ENCODE measurements at regions not wholly inside any gene's neighbourhood (a gene's known extent, or its start where the extent isn't known, plus 50 kb on each side); places are given as distances from the start of the nearest gene placed in this dataset.
A peak's percentile ranks its signal among the peaks of the same experiment; 100 is the strongest.

DNA sequence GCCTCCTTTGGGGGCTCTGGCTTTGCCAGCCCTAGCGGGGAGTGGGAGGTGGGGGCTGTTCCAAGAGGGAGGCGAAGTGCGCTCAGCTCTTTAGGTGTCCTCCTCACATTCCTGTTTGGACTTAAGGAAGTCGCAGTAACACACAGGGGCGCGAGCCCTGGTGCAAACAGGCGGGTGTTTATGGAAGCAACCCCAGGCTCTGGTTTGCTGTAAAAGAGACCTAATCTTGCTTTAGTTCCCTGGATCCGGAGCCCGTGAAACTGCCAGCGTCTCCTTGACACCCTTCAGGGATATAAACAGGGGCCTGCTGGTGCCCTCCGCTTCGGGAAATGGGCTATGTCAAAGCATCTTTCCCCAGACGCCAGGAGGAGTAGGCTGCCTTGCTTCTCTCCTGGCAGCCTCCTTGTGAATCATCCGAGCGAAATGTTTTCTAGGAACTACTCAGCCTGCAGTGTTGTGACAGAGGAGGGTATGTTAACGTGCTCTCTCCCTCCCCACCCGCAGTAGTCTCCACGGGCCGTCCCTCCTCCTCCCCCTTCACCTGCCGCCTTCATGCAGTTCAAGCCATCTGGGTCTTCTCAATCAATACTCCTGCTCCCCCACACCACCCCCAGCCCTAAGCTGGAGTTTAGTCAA lies 168.0 kb upstream of the LRFN2 start:
- no peak overlapping the region for H3K27ac ChIP-seq (ENCODE audit: control insufficient read depth, insufficient read depth, low read length)
- no peaks in the 10 kb centered on the region for H3K9me3 ChIP-seq (ENCODE audit: control insufficient read depth, low read depth, low read length)
- H3K9ac ChIP-seq (ENCODE audit: control insufficient read depth, extremely low read depth, insufficient read depth, low read length): no peak overlapping the region
- H3K36me3 ChIP-seq (ENCODE audit: control insufficient read depth in 2 of 2, extremely low read depth in 1 of 2, insufficient read depth in 2 of 2, low read length in 2 of 2): no peaks in the 10 kb centered on the region
- H3K9me1 ChIP-seq (ENCODE audit: control insufficient read depth, extremely low read depth, insufficient read depth, low read length): no peaks in the 10 kb centered on the region
- dilution Hi-C loops (cut with MboI; ENCODE audit: extremely low pct_ligation_motif_present, low sequenced_read_pairs): no loop called here
- H2AFZ ChIP-seq (ENCODE audit: control insufficient read depth, low read length): no peak overlapping the region
- no peak for TF ChIP-seq EZH2 (IDR thresholded peaks at IDR 0.05; ENCODE audit: low read length)
- TF ChIP-seq, protein P1, sequence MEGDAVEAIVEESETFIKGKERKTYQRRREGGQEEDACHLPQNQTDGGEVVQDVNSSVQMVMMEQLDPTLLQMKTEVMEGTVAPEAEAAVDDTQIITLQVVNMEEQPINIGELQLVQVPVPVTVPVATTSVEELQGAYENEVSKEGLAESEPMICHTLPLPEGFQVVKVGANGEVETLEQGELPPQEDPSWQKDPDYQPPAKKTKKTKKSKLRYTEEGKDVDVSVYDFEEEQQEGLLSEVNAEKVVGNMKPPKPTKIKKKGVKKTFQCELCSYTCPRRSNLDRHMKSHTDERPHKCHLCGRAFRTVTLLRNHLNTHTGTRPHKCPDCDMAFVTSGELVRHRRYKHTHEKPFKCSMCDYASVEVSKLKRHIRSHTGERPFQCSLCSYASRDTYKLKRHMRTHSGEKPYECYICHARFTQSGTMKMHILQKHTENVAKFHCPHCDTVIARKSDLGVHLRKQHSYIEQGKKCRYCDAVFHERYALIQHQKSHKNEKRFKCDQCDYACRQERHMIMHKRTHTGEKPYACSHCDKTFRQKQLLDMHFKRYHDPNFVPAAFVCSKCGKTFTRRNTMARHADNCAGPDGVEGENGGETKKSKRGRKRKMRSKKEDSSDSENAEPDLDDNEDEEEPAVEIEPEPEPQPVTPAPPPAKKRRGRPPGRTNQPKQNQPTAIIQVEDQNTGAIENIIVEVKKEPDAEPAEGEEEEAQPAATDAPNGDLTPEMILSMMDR (optimal IDR thresholded peaks at IDR 0.05 in 1 of 3, IDR thresholded peaks at IDR 0.05 in 1 of 3, conservative IDR thresholded peaks at IDR 0.05 in 1 of 3; ENCODE audit: extremely low read depth in 1 of 3, insufficient read depth in 2 of 3, low read length in 3 of 3): no peak
- H3K4me3 ChIP-seq (ENCODE audit: control insufficient read depth in 2 of 3, extremely low read depth in 1 of 3, insufficient read depth in 2 of 3, low read depth in 1 of 3, low read length in 3 of 3): no peak overlapping the region
- H3K27me3 ChIP-seq (ENCODE audit: control insufficient read depth, extremely low read depth, insufficient read depth, low read length): peaks cover 53% of the 10 kb centered on the region
- no peak for FAIRE-seq
- no peaks in the 10 kb centered on the region for H3K79me2 ChIP-seq (ENCODE audit: control insufficient read depth, insufficient read depth, low read length)
- no peaks in the 10 kb centered on the region for H4K20me1 ChIP-seq (ENCODE audit: control insufficient read depth, extremely low read depth, insufficient read depth, low read length)
- H3K4me2 ChIP-seq (ENCODE audit: control insufficient read depth, extremely low read depth, insufficient read depth, low read depth, low read length): no peak overlapping the region
- no peak for DNase-seq (ENCODE audit: low read depth, low spot score)
- H3K4me1 ChIP-seq (ENCODE audit: control insufficient read depth, extremely low read depth, insufficient read depth, low read length): no peaks in the 10 kb centered on the region

DNA sequence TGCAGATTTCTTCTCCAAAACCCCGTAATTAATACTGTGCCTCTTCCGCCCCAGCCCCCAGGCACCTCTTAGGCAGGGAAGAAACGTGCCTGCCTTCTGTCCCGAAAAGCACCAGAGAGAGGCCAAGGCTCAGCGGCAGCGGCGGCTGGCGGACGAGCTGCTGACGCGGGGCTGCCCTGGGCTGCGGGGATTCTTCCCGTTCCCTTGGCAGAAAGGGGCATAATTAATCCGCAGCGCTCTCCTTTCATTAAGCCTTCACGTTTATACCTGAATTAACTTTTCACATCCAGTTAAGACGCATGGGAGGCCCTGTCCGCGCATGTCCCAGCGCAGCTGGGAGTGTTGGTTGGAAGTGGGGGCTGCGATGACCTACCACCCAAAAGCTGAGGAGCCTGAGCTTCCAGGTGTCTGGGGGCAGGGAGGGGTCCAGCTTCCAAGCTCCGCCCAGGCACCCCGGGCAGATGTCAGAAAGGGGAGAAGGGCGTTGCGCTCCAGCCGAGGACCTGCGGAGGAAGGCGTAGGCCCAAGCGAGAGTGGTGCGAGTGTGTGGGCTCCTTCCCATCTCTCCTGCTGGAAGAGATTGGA lies 167.4 kb upstream of the LRFN2 start:
- Histone ChIP-seq H3K27ac (ENCODE audit: control insufficient read depth, insufficient read depth, low read length) (no peak overlapping the region), H3K36me3 (ENCODE audit: control insufficient read depth in 2 of 2, extremely low read depth in 1 of 2, insufficient read depth in 2 of 2, low read length in 2 of 2) (no peaks in the 10 kb centered on the region), H3K9ac (ENCODE audit: control insufficient read depth, extremely low read depth, insufficient read depth, low read length) (no peak overlapping the region), H4K20me1 (ENCODE audit: control insufficient read depth, extremely low read depth, insufficient read depth, low read length) (no peaks in the 10 kb centered on the region), H3K27me3 (ENCODE audit: control insufficient read depth, extremely low read depth, insufficient read depth, low read length) (peaks cover 53% of the 10 kb centered on the region), H3K9me3 (ENCODE audit: control insufficient read depth, low read depth, low read length) (no peaks in the 10 kb centered on the region), H3K9me1 (ENCODE audit: control insufficient read depth, extremely low read depth, insufficient read depth, low read length) (no peaks in the 10 kb centered on the region), H3K4me1 (ENCODE audit: control insufficient read depth, extremely low read depth, insufficient read depth, low read length) (no peaks in the 10 kb centered on the region), H3K79me2 (ENCODE audit: control insufficient read depth, insufficient read depth, low read length) (no peaks in the 10 kb centered on the region), H3K4me3 (ENCODE audit: control insufficient read depth in 2 of 3, extremely low read depth in 1 of 3, insufficient read depth in 2 of 3, low read depth in 1 of 3, low read length in 3 of 3) (no peak overlapping the region), H2AFZ (ENCODE audit: control insufficient read depth, low read length) (no peak overlapping the region), H3K4me2 (ENCODE audit: control insufficient read depth, extremely low read depth, insufficient read depth, low read depth, low read length) (no peak overlapping the region)
- no peak for FAIRE-seq
- DNase-seq (ENCODE audit: low read depth, low spot score): no peak
- TF ChIP-seq, protein P1 (optimal IDR thresholded peaks at IDR 0.05 in 1 of 3, IDR thresholded peaks at IDR 0.05 in 1 of 3, conservative IDR thresholded peaks at IDR 0.05 in 1 of 3; ENCODE audit: extremely low read depth in 1 of 3, insufficient read depth in 2 of 3, low read length in 3 of 3): no peak
- TF ChIP-seq EZH2 (IDR thresholded peaks at IDR 0.05; ENCODE audit: low read length): peak; percentile 30
- dilution Hi-C loops (cut with MboI; ENCODE audit: extremely low pct_ligation_motif_present, low sequenced_read_pairs): no loop called here
